Subcutaneous abdominal adipose tissue (tissue), 5 donors: ENCODE measurements at regions not wholly inside any gene's neighbourhood (a gene's known extent, or its start where the extent isn't known, plus 50 kb on each side); places are given as distances from the start of the nearest gene placed in this dataset.
"Not testable (repeated sequence)": the region's sequence is repeated elsewhere in the genome, so short reads cannot be mapped to it uniquely, and the experiment has no call there.

Source experiments
- H3K27ac ChIP-seq: one replicate; pipeline ENCODE4 v1.7.0; 2013; ENCODE audit warnings: low read depth, mild to moderate bottlenecking, inconsistent platforms, low read length, moderate library complexity
- H3K27me3 ChIP-seq, 5 donors: one replicate each; pipeline ENCODE4 v1.7.0; 2013; ENCODE audit warnings: low read length in 5 of 5, inconsistent platforms in 1 of 5; ENCODE audit not compliant: control insufficient read depth in 5 of 5, insufficient read depth in 4 of 5
- H3K36me3 ChIP-seq, 5 donors: one replicate each; pipeline ENCODE4 v1.7.0; 2013; ENCODE audit warnings: low read length in 5 of 5; ENCODE audit not compliant: control insufficient read depth in 5 of 5, insufficient read depth in 5 of 5
- H3K4me1 ChIP-seq, 5 donors: one replicate each; pipeline ENCODE4 v1.7.0; 2013; ENCODE audit warnings: low read length in 5 of 5, mild to moderate bottlenecking in 3 of 5, moderate library complexity in 1 of 5; ENCODE audit not compliant: control insufficient read depth in 5 of 5, insufficient read depth in 5 of 5
- H3K4me3 ChIP-seq, 5 donors: one replicate each; pipeline ENCODE4 v1.7.0; 2013; ENCODE audit warnings: low read length in 5 of 5, low read depth in 1 of 5
- H3K9ac ChIP-seq, 5 donors: one replicate each; pipeline ENCODE4 v1.7.0; 2013; ENCODE audit warnings: low read length in 5 of 5, mild to moderate bottlenecking in 4 of 5, moderate library complexity in 3 of 5
- H3K9me3 ChIP-seq, 5 donors: one replicate each; pipeline ENCODE4 v1.7.0; 2013; ENCODE audit warnings: low read length in 5 of 5; ENCODE audit not compliant: control insufficient read depth in 5 of 5
- donor health status: healthy.
- donor health status: healthy.
- donor health status: healthy.
- donor health status: healthy.
- donor health status: healthy.

DNA sequence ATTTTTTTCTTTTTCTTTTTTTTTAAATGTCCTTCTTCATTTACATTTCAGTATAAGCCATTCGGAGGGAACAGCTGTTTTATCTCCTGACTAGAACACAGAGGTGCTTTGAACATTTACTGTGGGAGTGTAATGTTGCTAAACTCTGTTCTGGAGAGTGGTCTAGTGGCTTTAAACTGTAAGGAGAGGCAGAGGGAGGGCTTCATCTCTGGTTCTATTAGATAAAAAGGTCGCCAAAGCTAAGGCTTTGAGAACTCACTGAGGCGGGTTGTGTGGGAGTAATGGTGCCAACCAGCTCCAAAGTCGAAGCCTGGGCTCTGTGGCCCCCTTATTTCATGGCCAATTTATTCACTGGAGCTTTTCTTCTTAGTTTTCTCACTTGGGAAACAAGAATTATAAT lies 133.2 kb downstream of the ANXA2 start:
- H3K27me3 ChIP-seq, result peaks cover 0 to 4% (median 0%) of the 10 kb centered on the region in 5 donors

DNA sequence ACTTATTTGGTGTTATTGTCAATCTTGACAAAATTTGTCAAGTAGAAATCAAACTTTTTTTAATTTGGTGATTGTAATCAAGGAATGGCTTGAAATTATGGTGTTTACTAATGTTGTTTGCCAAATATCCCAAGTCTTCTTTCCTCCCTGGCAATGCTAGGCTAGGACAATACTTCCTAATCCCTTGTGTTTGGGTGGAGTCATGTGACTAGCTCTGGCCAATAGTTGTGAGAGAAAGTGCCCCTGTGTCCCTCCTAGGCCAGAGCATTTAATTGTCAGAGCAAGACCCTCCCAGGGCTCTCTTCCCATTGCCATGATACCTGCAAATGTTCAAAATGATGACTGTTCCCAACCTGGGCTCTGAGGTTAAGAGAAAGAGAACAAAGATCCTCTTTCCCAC lies 132.7 kb downstream of the ANXA2 start:
- peaks cover 0 to 4% (median 0%) of the 10 kb centered on the region in 5 donors for H3K27me3 ChIP-seq
- no peak overlapping the region for H3K9ac ChIP-seq
- no peaks in the 10 kb centered on the region for H3K9me3 ChIP-seq
- H3K4me1 ChIP-seq, result no peaks in the 10 kb centered on the region
- H3K27ac ChIP-seq, result no peak overlapping the region
- no peak overlapping the region for H3K4me3 ChIP-seq
- H3K36me3 ChIP-seq, result no peaks in the 10 kb centered on the region

More for the DNA sequence above, 133.2 kb downstream of the ANXA2 start:
- no peaks in the 10 kb centered on the region for H3K9me3 ChIP-seq
- no peak overlapping the region for H3K27ac ChIP-seq
- no peak overlapping the region for H3K4me3 ChIP-seq
- no peak overlapping the region for H3K9ac ChIP-seq
- H3K4me1 ChIP-seq, result no peaks in the 10 kb centered on the region
- H3K36me3 ChIP-seq, result no peaks in the 10 kb centered on the region

GRCh38 chr15:60272623-60273022 lies 125.2 kb downstream of the ANXA2 start:
- no peaks in the 10 kb centered on the region for H3K4me1 ChIP-seq
- H3K9me3 ChIP-seq, result peaks cover 0 to 10% (median 7%) of the 10 kb centered on the region in 5 donors
- no peak overlapping the region for H3K9ac ChIP-seq
- no peak overlapping the region for H3K4me3 ChIP-seq
- H3K36me3 ChIP-seq, result no peaks in the 10 kb centered on the region
- no peaks in the 10 kb centered on the region for H3K27me3 ChIP-seq
- no peak overlapping the region for H3K27ac ChIP-seq

DNA sequence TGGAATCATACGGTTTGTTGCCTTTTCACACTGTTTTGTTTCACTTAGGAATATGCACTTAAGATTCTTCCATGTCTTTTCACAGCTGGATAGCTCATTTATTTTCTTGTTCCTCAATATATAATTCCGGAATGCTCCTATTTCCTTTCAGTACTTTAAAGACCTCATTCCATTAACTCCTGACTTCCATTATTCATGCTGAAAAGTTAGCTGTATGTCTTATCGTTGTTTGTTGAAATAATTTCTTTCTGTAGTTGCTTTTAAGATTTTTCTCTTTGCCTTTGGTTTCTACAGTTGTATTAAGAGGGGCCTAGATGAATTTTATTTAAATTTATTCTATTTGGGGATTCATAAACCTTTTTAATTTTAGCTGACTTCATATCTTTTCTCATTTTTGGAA lies 122.2 kb downstream of the ANXA2 start:
- no peaks in the 10 kb centered on the region for H3K36me3 ChIP-seq
- H3K4me3 ChIP-seq, result no peak overlapping the region
- no peaks in the 10 kb centered on the region for H3K4me1 ChIP-seq
- H3K9me3 ChIP-seq, result peaks cover 0 to 10% (median 7%) of the 10 kb centered on the region in 5 donors
- no peak overlapping the region for H3K9ac ChIP-seq
- H3K27me3 ChIP-seq, result peaks cover 0 to 7% (median 0%) of the 10 kb centered on the region in 5 donors
- no peak overlapping the region for H3K27ac ChIP-seq

- no peak overlapping the region for H3K4me3 ChIP-seq
- H3K9ac ChIP-seq, result no peak overlapping the region
- H3K27ac ChIP-seq, result no peak overlapping the region
- H3K27me3 ChIP-seq, result peaks cover 0 to 7% (median 0%) of the 10 kb centered on the region in 5 donors
- peaks cover 0 to 10% (median 7%) of the 10 kb centered on the region in 5 donors for H3K9me3 ChIP-seq
- no peaks in the 10 kb centered on the region for H3K36me3 ChIP-seq
- no peaks in the 10 kb centered on the region for H3K4me1 ChIP-seq
These were observed 118.9 kb downstream of the ANXA2 start for GRCh38 chr15:60278879-60279278.

DNA sequence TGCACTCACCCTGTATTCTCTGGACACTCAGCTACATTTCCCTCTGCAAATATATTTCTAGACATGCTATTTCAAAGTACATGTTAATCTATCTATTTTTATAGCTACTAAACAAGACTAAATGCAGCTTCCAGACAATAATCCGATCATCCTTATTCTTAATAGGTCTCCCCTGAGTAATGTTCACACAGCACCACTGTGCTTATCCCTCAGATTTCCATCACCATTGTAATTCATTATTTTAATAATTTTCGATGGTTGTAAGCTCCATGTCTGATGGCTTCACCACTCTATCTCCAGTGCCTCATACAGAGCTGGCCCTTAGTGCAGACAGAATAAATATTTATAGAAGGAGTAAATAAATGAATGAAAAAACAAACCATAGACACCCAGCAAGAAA lies 117.5 kb downstream of the ANXA2 start:
- peaks cover 0 to 9% (median 2%) of the 10 kb centered on the region in 5 donors for H3K27me3 ChIP-seq
- no peak overlapping the region for H3K27ac ChIP-seq
- no peaks in the 10 kb centered on the region for H3K36me3 ChIP-seq
- peaks cover 0 to 6% (median 5%) of the 10 kb centered on the region in 5 donors for H3K9me3 ChIP-seq
- H3K4me1 ChIP-seq, result no peaks in the 10 kb centered on the region
- no peak overlapping the region for H3K4me3 ChIP-seq
- H3K9ac ChIP-seq, result no peak overlapping the region

- H3K9ac ChIP-seq, result no peak overlapping the region
- H3K9me3 ChIP-seq, result no peaks in the 10 kb centered on the region
These were observed 113.8 kb downstream of the ANXA2 start for GRCh38 chr15:60283936-60284335.

DNA sequence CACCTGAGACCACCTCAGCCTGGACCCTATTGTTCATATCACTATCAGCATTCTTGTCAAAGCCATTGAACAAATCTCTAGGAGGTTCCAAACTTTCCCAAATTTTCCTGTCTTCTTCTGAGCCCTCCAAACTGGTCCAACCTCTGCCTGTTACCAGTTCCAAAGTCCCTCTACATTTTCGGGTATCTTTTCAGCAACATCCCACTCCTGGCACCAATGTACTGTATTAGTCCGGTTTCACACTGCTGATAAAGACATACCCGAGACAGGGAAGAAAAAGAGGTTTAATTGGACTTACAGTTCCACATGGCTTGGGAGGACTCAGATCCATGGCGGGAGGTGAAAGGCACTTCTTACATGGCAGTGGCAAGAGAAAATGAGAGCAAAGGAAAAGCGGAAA lies 101.9 kb downstream of the ANXA2 start:
- H3K4me1 ChIP-seq, H3K4me3 ChIP-seq, H3K9me3 ChIP-seq, H3K36me3 ChIP-seq, H3K27me3 ChIP-seq, H3K27ac ChIP-seq, H3K9ac ChIP-seq: not testable (repeated sequence)

More at GRCh38 chr15:60283936-60284335, 113.8 kb downstream of the ANXA2 start:
- H3K27me3 ChIP-seq, result peaks cover 0 to 3% (median 2%) of the 10 kb centered on the region in 5 donors
- H3K4me1 ChIP-seq, result no peaks in the 10 kb centered on the region
- H3K36me3 ChIP-seq, result no peaks in the 10 kb centered on the region
- no peak overlapping the region for H3K4me3 ChIP-seq
- no peak overlapping the region for H3K27ac ChIP-seq

DNA sequence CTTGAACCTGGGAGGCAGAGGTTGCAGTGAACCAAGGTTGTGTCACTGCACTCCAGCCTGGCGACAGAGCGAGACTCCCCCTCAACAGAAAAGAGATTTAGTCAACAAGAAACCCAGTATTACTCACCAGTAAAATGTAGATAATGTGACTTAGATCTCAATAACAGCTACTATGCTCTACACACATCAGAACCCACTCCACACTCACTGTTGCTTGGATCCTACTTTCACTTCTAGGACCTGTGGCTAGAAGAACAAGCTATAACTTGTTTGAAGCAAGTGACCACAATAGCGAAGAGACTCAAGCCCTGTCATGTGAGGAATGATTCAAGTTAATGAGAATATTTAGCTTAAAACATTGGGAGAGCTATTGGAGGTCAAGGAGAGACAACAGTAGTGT lies 100.7 kb downstream of the ANXA2 start:
- Histone ChIP-seq H3K4me1 (peaks cover 0 to 7% (median 5%) of the 10 kb centered on the region in 5 donors), H3K27ac (no peak overlapping the region), H3K4me3 (no peak overlapping the region), H3K9me3 (no peaks in the 10 kb centered on the region), H3K36me3 (no peaks in the 10 kb centered on the region), H3K9ac (no peak overlapping the region), H3K27me3 (no peaks in the 10 kb centered on the region)
